H1 (cell line): ENCODE measurements at regions not wholly inside any gene's neighbourhood (a gene's known extent, or its start where the extent isn't known, plus 50 kb on each side); places are given as distances from the start of the nearest gene placed in this dataset.
A peak's percentile ranks its signal among the peaks of the same experiment; 100 is the strongest.

ENCODE experiments used
- CTCF ChIA-PET: fragments of 300-600 bp; sonication (Branson Sonifier 250); formaldehyde crosslinking; loops from one replicate; lab custom pipeline; 2021; ENCODE audit not compliant: partially characterized antibody; lab: Charles Lee
- POLR2A ChIA-PET: fragments of 300-600 bp; sonication (Branson Sonifier 250); formaldehyde crosslinking; loops from one replicate; lab custom pipeline; 2021; ENCODE audit warnings: inconsistent platforms; ENCODE audit not compliant: partially characterized antibody; lab: Charles Lee
- DNase-seq, 2 experiments: peaks; one replicate each; pipeline versions ENCODE4 v3.0.0 to v3.0.0-alpha.2; 2010 to 2022; ENCODE audit warnings: low spot score in 2 of 2, low read depth in 1 of 2, mixed read lengths in 1 of 2
- FAIRE-seq: peaks from 2 replicates; lab custom pipeline; 2011; peaks lifted over from hg19 to GRCh38; lab: Jason Lieb, UNC
- H2AFZ ChIP-seq: 2 replicates; pipeline ENCODE4 v1.8.1; 2012; ENCODE audit warnings: low read length, inconsistent platforms
- H2AK5ac ChIP-seq: 2 replicates; pipeline ENCODE4 v1.6.1; 2013; ENCODE audit warnings: low read depth, low read length
- H2BK120ac ChIP-seq: replicated peaks from 2 replicates; pipeline ENCODE3; 2013; ENCODE audit warnings: low read depth, low read length, inconsistent platforms
- H2BK12ac ChIP-seq: 2 replicates; pipeline ENCODE4 v1.6.1; 2013; ENCODE audit warnings: low read depth, low read length
- H2BK15ac ChIP-seq: 2 replicates; pipeline ENCODE4 v1.6.1; 2013; ENCODE audit warnings: low read length
- H2BK20ac ChIP-seq: 2 replicates; pipeline ENCODE4 v1.6.1; 2013; ENCODE audit warnings: low read length
- H2BK5ac ChIP-seq: 2 replicates; pipeline ENCODE4 v1.6.1; 2013; ENCODE audit warnings: low read depth, low read length
- H3K14ac ChIP-seq: 2 replicates; pipeline ENCODE4 v1.6.1; 2013; ENCODE audit warnings: inconsistent platforms; ENCODE audit not compliant: insufficient read length
- H3K18ac ChIP-seq: 2 replicates; pipeline ENCODE4 v1.6.1; 2013; ENCODE audit warnings: low read length; ENCODE audit errors: extremely low read depth
- H3K23ac ChIP-seq: 2 replicates; pipeline ENCODE4 v1.6.1; 2013; ENCODE audit warnings: inconsistent platforms; ENCODE audit not compliant: insufficient read length
- H3K23me2 ChIP-seq: 2 replicates; pipeline ENCODE4 v1.6.1; 2013; ENCODE audit warnings: low read depth, low read length
- H3K27ac ChIP-seq: 2 replicates; pipeline ENCODE4 v1.6.1; 2011; ENCODE audit warnings: low read depth, low read length, inconsistent platforms
- H3K27me3 ChIP-seq, 4 experiments: replicated peaks in 1 of 4; 1 replicate in 1 of 4; 2 replicates in 3 of 4; pipeline versions ENCODE4 v1.6.1 to v1.8.1; 2011 to 2013; ENCODE audit warnings: low read length in 3 of 4, mild to moderate bottlenecking in 3 of 4, inconsistent platforms in 2 of 4, mixed read lengths in 2 of 4, moderate library complexity in 1 of 4; ENCODE audit not compliant: control insufficient read depth in 3 of 4, insufficient read depth in 3 of 4; ENCODE audit errors: extremely low read depth in 1 of 4
- H3K36me3 ChIP-seq, 4 experiments: 2 replicates each; pipeline versions ENCODE4 v1.6.1 to v1.8.1; 2011 to 2013; ENCODE audit warnings: mild to moderate bottlenecking in 4 of 4, low read length in 3 of 4, moderate library complexity in 2 of 4, control low read depth in 1 of 4, inconsistent platforms in 1 of 4; ENCODE audit not compliant: insufficient read depth in 4 of 4, control insufficient read depth in 2 of 4
- H3K4ac ChIP-seq: replicated peaks from 2 replicates; pipeline ENCODE3; 2013; ENCODE audit warnings: low read length, low read depth, mixed read lengths, inconsistent platforms; ENCODE audit not compliant: insufficient read length
- H3K4me1 ChIP-seq, 4 experiments: replicated peaks in 1 of 4; 1 replicate in 1 of 4; 2 replicates in 3 of 4; pipeline versions ENCODE4 v1.6.1 to v1.8.1; 2011 to 2013; ENCODE audit warnings: low read length in 3 of 4, inconsistent platforms in 2 of 4, mixed read lengths in 1 of 4; ENCODE audit not compliant: insufficient read depth in 4 of 4, control insufficient read depth in 3 of 4
- H3K4me2 ChIP-seq, 2 experiments: 2 replicates each; pipeline versions ENCODE4 v1.6.1 to v1.8.1; 2011 to 2013; ENCODE audit warnings: low read depth in 2 of 2, low read length in 2 of 2, control low read depth in 1 of 2, inconsistent platforms in 1 of 2, mild to moderate bottlenecking in 1 of 2; ENCODE audit not compliant: insufficient read depth in 1 of 2
- H3K4me3 ChIP-seq, 4 experiments: fragments of 200-600, 300-600 bp in 1 of 4; sonication (generic), shearing (Covaris generic), sonication (Bioruptor Twin) in 1 of 4; 2 replicates each; pipeline versions ENCODE4 v1.5.1 to v1.8.1; 2011 to 2016; ENCODE audit warnings: low read length in 4 of 4, low read depth in 3 of 4, control low read depth in 2 of 4, inconsistent platforms in 2 of 4, mild to moderate bottlenecking in 2 of 4, mixed read lengths in 1 of 4, moderate library complexity in 1 of 4; ENCODE audit not compliant: insufficient read depth in 2 of 4; ENCODE audit errors: extremely low read depth in 1 of 4
- H3K56ac ChIP-seq: replicated peaks from 2 replicates; pipeline ENCODE3; 2013; ENCODE audit warnings: low read depth, mild to moderate bottlenecking, mixed read lengths, low read length, inconsistent platforms; ENCODE audit not compliant: insufficient read length
- H3K79me1 ChIP-seq: 2 replicates; pipeline ENCODE4 v1.6.1; 2013; ENCODE audit warnings: low read depth, low read length, control low read depth
- H3K79me2 ChIP-seq, 2 experiments: 2 replicates each; pipeline versions ENCODE4 v1.6.1 to v1.8.1; 2012 to 2013; ENCODE audit warnings: low read length in 2 of 2, mild to moderate bottlenecking in 2 of 2, inconsistent platforms in 1 of 2; ENCODE audit not compliant: insufficient read depth in 2 of 2, control insufficient read depth in 1 of 2
- H3K9ac ChIP-seq, 4 experiments: replicated peaks in 1 of 4; 1 replicate in 1 of 4; 2 replicates in 3 of 4; pipeline versions ENCODE4 v1.6.1 to v1.8.1; 2011 to 2013; ENCODE audit warnings: low read depth in 3 of 4, low read length in 3 of 4, control low read depth in 2 of 4, mild to moderate bottlenecking in 2 of 4, moderate library complexity in 2 of 4, inconsistent platforms in 1 of 4; ENCODE audit errors: extremely low read depth in 1 of 4
- H3K9me3 ChIP-seq, 2 experiments: 2 replicates each; pipeline versions ENCODE4 v1.6.1 to v1.8.1; 2012 to 2013; ENCODE audit warnings: mild to moderate bottlenecking in 2 of 2, moderate library complexity in 2 of 2, control low read depth in 1 of 2, inconsistent platforms in 1 of 2, low read depth in 1 of 2, low read length in 1 of 2, mixed read lengths in 1 of 2; ENCODE audit not compliant: insufficient read depth in 2 of 2
- H4K20me1 ChIP-seq, 2 experiments: replicated peaks in 1 of 2; 2 replicates each; pipeline versions ENCODE3 to v1.8.1; 2011 to 2013; ENCODE audit warnings: inconsistent platforms in 2 of 2, low read length in 2 of 2, mild to moderate bottlenecking in 1 of 2; ENCODE audit not compliant: insufficient read depth in 2 of 2, control insufficient read depth in 1 of 2
- H4K5ac ChIP-seq: 2 replicates; pipeline ENCODE4 v1.6.1; 2013; ENCODE audit warnings: low read length, low read depth, mixed read lengths, inconsistent platforms; ENCODE audit not compliant: insufficient read length
- H4K8ac ChIP-seq: 2 replicates; pipeline ENCODE4 v1.8.0; 2013; ENCODE audit warnings: mild to moderate bottlenecking, moderate library complexity, low read length, inconsistent platforms; ENCODE audit not compliant: insufficient read depth; ENCODE audit errors: extremely low read depth
- H4K91ac ChIP-seq: replicated peaks from 2 replicates; pipeline ENCODE3; 2013; ENCODE audit warnings: low read length, mixed read lengths, inconsistent platforms; ENCODE audit not compliant: insufficient read length
- ATF2 ChIP-seq: IDR thresholded peaks from 2 replicates; pipeline ENCODE4 v1.6.1; 2012; ENCODE audit warnings: low read length, inconsistent platforms
- BCL11A ChIP-seq, 2 experiments: IDR thresholded peaks; one replicate each; pipeline ENCODE4 v1.6.1; 2011; ENCODE audit warnings: low read depth in 2 of 2, low read length in 2 of 2, mild to moderate bottlenecking in 2 of 2
- HDAC6 ChIP-seq: IDR thresholded peaks from one replicate; pipeline ENCODE4 v1.7.1; 2012; ENCODE audit warnings: low read depth, mild to moderate bottlenecking, inconsistent platforms, low read length, moderate library complexity
- SIX5 ChIP-seq: IDR thresholded peaks from 2 replicates; pipeline ENCODE4 v1.6.1; 2011; ENCODE audit warnings: mild to moderate bottlenecking, low read depth, low read length
- WGBS, 2 experiments: shearing (Covaris generic) in 1 of 2; methylation state at CpG; one replicate each; pipeline versions ENCODE4 v1.1.6 to v1.1.7; 2013 to 2015; ENCODE audit warnings: low lambda C conversion rate in 2 of 2, mixed read lengths in 2 of 2, inconsistent platforms in 1 of 2, low coverage in 1 of 2, missing lambda C conversion rate in 1 of 2; ENCODE audit not compliant: insufficient replicate concordance in 2 of 2, insufficient coverage in 1 of 2, insufficient read length in 1 of 2; ENCODE audit errors: extremely low coverage in 1 of 2, missing lambda C conversion rate in 1 of 2; 5-methylcytosine and 5-hydroxymethylcytosine counted together

GRCh38 chr9:118305331-118305730 lies 601.1 kb downstream of the TLR4 start:
- Histone ChIP-seq H2BK20ac (no peak overlapping the region), H4K91ac (no peak overlapping the region), H3K56ac (no peak overlapping the region), H3K9me3 (no peaks in the 10 kb centered on the region), H2BK5ac (no peak overlapping the region), H3K4me3 (no peak overlapping the region), H3K18ac (no peak overlapping the region), H4K8ac (no peak overlapping the region), H2BK12ac (no peak overlapping the region), H3K4me2 (no peak overlapping the region), H3K27me3 (no peaks in the 10 kb centered on the region), H2AK5ac (no peak overlapping the region), H3K4me1 (no peaks in the 10 kb centered on the region), H3K36me3 (no peaks in the 10 kb centered on the region), H3K9ac (no peak overlapping the region), H3K23ac (no peak overlapping the region), H3K79me2 (no peaks in the 10 kb centered on the region), H3K14ac (no peak overlapping the region), H4K5ac (no peak overlapping the region), H3K4ac (no peak overlapping the region), H2BK120ac (no peak overlapping the region), H2AFZ (peak overlapping the region; percentile 81; the same call in 1 of the 2 replicates), H3K23me2 (no peaks in the 10 kb centered on the region), H3K79me1 (no peaks in the 10 kb centered on the region), H4K20me1 (no peaks in the 10 kb centered on the region), H3K27ac (no peak overlapping the region), H2BK15ac (no peak overlapping the region)
- CTCF ChIA-PET: interaction anchor here (0.6 kb wide), 1 partner anchor 129 kb away, joined by 3 read pairs; no protein-coding TSS in a partner anchor
- TF ChIP-seq ATF2 (no peak), SIX5 (no peak), HDAC6 (no peak), BCL11A (IDR thresholded peaks at IDR 0.05; ENCODE audit: low read depth in 2 of 2, low read length in 2 of 2) (no peak)
- POLR2A ChIA-PET: no interaction called here
- no peak for DNase-seq
- WGBS, 2 experiments: 100% methylated on average over 1 of the region's 1 CpG; no CpG with 5 or more reads in 1 of the 2 experiments
- FAIRE-seq: no peak
